BLaER1 treated with 17β-estradiol and CSF1 and Interleukin-3, amounts not matched to agents 10 nM and 100 nM (cell line): ENCODE measurements at regions not wholly inside any gene's neighbourhood (a gene's known extent, or its start where the extent isn't known, plus 50 kb on each side); places are given as distances from the start of the nearest gene placed in this dataset.

Experiments
- H3K27ac ChIP-seq, 11 experiments: shearing (Covaris generic); formaldehyde crosslinking; 2 replicates each; pipeline ENCODE4 v1.8.1; 2022
- H3K27me3 ChIP-seq, 11 experiments: shearing (Covaris generic); formaldehyde crosslinking; 2 replicates each; pipeline ENCODE4 v1.8.1; 2022
- H3K36me3 ChIP-seq, 11 experiments: shearing (Covaris generic); formaldehyde crosslinking; 2 replicates each; pipeline ENCODE4 v1.8.1; 2022
- H3K4me1 ChIP-seq, 10 experiments: shearing (Covaris generic); formaldehyde crosslinking; 2 replicates each; pipeline ENCODE4 v1.8.1; 2022
- H3K4me2 ChIP-seq, 11 experiments: shearing (Covaris generic); formaldehyde crosslinking; 2 replicates each; pipeline ENCODE4 v1.8.1; 2022
- H3K4me3 ChIP-seq, 10 experiments: shearing (Covaris generic); formaldehyde crosslinking; 2 replicates each; pipeline ENCODE4 v1.8.1; 2022
- H3K9ac ChIP-seq, 11 experiments: shearing (Covaris generic); formaldehyde crosslinking; 2 replicates each; pipeline ENCODE4 v1.8.1; 2022
- H3K9me3 ChIP-seq, 11 experiments: shearing (Covaris generic); formaldehyde crosslinking; replicated peaks in 1 of 11; 2 replicates each; pipeline ENCODE4 v1.8.1; 2022
- H4K20me1 ChIP-seq, 11 experiments: shearing (Covaris generic); formaldehyde crosslinking; 2 replicates each; pipeline ENCODE4 v1.8.1; 2022
- Cebpa-rat ChIP-seq, 11 experiments: shearing (Covaris generic); IDR thresholded peaks; 2 replicates each; pipeline ENCODE4 v1.8.1; 2022

DNA sequence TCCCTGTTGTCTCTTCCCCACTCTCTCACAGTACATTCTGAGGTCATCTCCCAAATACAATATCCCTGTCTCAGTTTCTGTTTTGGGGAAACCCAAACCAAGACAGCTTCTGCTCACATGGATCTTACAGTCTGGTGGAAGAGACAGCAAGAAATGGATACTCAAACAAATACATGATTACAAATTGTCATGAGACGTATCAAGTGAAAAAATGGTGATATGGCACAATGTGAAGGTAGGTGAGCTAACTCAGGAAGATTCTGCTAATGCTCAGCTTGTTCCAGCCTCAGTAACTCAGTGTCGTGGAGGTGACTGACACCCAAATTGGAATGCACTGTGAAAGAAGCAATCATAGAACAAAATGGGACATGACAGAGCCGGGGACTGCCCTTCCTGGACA, 68.3 kb downstream of the CHST1 start:
- H3K4me2 ChIP-seq = no peak overlapping the region
- H3K4me1 ChIP-seq = no peaks in the 10 kb centered on the region
- no peaks in the 10 kb centered on the region for H3K27me3 ChIP-seq
- TF ChIP-seq Cebpa-rat (IDR thresholded peaks at IDR 0.05) = no peak
- H3K9me3 ChIP-seq = peaks cover 9 to 20% (median 11%) of the 10 kb centered on the region in 11 experiments; a peak in 20 of 22 replicates
- no peaks in the 10 kb centered on the region for H3K36me3 ChIP-seq
- no peak overlapping the region for H3K27ac ChIP-seq
- no peaks in the 10 kb centered on the region for H4K20me1 ChIP-seq
- no peak overlapping the region for H3K9ac ChIP-seq
- no peak overlapping the region for H3K4me3 ChIP-seq

DNA sequence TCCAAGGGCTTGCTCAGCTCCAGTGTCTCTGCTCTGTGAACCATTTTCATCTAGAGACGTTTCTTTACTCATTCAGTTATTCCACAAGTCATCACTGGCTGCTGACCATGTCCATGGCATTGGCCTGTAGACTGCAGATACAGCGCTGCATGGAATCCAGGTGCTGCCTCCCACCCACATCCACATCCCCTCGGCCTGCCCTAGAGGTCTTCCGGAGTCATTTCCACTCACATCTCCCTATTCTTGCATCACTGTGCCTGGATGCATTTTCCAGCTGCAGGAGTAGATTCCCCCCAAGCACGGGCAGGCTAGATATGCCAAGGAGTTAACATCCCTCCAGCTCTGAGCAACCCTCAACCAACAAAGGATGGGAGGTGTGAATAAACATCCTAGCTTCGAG, 68.9 kb downstream of the CHST1 start:
- no peak overlapping the region for H3K27ac ChIP-seq
- H3K4me1 ChIP-seq = no peaks in the 10 kb centered on the region
- H3K4me3 ChIP-seq = no peak overlapping the region
- no peaks in the 10 kb centered on the region for H4K20me1 ChIP-seq
- TF ChIP-seq Cebpa-rat (IDR thresholded peaks at IDR 0.05) = no peak
- H3K36me3 ChIP-seq = no peaks in the 10 kb centered on the region
- no peaks in the 10 kb centered on the region for H3K27me3 ChIP-seq
- H3K4me2 ChIP-seq = no peak overlapping the region
- peaks cover 6 to 15% (median 8%) of the 10 kb centered on the region in 11 experiments; a peak in 20 of 22 replicates for H3K9me3 ChIP-seq
- H3K9ac ChIP-seq = no peak overlapping the region

- no peaks in the 10 kb centered on the region for H3K9me3 ChIP-seq
- H3K4me1 ChIP-seq = no peaks in the 10 kb centered on the region
- no peaks in the 10 kb centered on the region for H4K20me1 ChIP-seq
- no peak overlapping the region for H3K4me3 ChIP-seq
- TF ChIP-seq Cebpa-rat (IDR thresholded peaks at IDR 0.05) = no peak
- H3K9ac ChIP-seq = no peak overlapping the region
- no peak overlapping the region for H3K4me2 ChIP-seq
- no peaks in the 10 kb centered on the region for H3K36me3 ChIP-seq
- H3K27me3 ChIP-seq = no peaks in the 10 kb centered on the region
- H3K27ac ChIP-seq = no peak overlapping the region
Observed at GRCh38 chr11:45593992-45594391, 71.4 kb downstream of the CHST1 start.

- Histone ChIP-seq H3K27ac (no peak overlapping the region), H3K9ac (no peak overlapping the region), H3K4me1 (no peaks in the 10 kb centered on the region), H3K27me3 (no peaks in the 10 kb centered on the region), H4K20me1 (no peaks in the 10 kb centered on the region), H3K4me2 (no peak overlapping the region), H3K4me3 (no peak overlapping the region), H3K36me3 (no peaks in the 10 kb centered on the region), H3K9me3 (no peaks in the 10 kb centered on the region)
- TF ChIP-seq Cebpa-rat (IDR thresholded peaks at IDR 0.05) = no peak
Observed at GRCh38 chr11:45592636-45593035, 72.8 kb downstream of the CHST1 start.

DNA sequence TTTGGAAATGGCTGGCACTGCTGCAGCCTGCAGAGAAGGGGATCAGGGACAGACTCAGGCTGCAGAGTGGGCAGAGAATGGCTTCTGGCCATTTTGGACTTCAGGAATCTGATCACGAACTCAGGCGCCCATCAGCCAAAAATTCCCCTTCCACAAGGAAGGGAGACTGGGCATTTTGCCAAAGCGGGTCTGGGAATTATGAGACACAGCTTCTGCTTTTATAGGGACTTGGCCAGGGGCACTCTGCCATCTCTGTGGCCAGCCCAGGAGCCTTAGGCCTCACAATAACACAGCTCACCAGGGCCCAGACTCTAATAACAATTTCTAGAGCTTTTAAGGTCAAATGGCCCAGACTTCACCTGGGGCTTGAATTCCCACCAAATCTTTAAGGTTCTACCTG, 74.7 kb downstream of the CHST1 start:
- H3K4me2 ChIP-seq = no peak overlapping the region
- H4K20me1 ChIP-seq = no peaks in the 10 kb centered on the region
- no peak overlapping the region for H3K4me3 ChIP-seq
- H3K9ac ChIP-seq = no peak overlapping the region
- no peaks in the 10 kb centered on the region for H3K27me3 ChIP-seq
- TF ChIP-seq Cebpa-rat (IDR thresholded peaks at IDR 0.05) = no peak
- H3K36me3 ChIP-seq = no peaks in the 10 kb centered on the region
- no peak overlapping the region for H3K27ac ChIP-seq
- H3K4me1 ChIP-seq = no peaks in the 10 kb centered on the region
- H3K9me3 ChIP-seq = no peaks in the 10 kb centered on the region

DNA sequence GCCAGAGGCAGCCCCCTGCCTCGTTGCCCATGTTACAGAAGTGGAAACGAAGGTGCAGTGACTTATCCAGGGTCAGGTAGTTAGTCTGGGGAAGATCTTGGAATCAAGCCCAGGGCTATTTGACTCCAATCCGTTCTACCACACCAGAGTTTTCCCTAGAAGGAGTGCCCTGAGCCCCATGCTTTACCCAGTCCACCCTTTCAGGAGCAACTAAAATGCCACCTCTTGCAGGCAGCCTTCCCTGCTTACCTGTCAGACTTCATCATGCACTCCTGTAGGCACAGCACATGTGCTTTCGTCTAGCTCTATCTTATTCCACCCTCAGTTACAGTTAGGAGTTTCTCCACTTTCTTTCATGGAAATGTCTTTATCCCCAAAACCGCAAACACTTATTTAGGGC, 80.2 kb downstream of the CHST1 start:
- Histone ChIP-seq H3K9ac (no peak overlapping the region), H3K9me3 (no peaks in the 10 kb centered on the region), H3K36me3 (no peaks in the 10 kb centered on the region), H3K4me1 (no peaks in the 10 kb centered on the region), H4K20me1 (no peaks in the 10 kb centered on the region; a peak in 3 of 22 replicates), H3K4me2 (no peak overlapping the region), H3K27ac (no peak overlapping the region), H3K27me3 (no peaks in the 10 kb centered on the region), H3K4me3 (no peak overlapping the region)
- no peak for TF ChIP-seq Cebpa-rat (IDR thresholded peaks at IDR 0.05)

DNA sequence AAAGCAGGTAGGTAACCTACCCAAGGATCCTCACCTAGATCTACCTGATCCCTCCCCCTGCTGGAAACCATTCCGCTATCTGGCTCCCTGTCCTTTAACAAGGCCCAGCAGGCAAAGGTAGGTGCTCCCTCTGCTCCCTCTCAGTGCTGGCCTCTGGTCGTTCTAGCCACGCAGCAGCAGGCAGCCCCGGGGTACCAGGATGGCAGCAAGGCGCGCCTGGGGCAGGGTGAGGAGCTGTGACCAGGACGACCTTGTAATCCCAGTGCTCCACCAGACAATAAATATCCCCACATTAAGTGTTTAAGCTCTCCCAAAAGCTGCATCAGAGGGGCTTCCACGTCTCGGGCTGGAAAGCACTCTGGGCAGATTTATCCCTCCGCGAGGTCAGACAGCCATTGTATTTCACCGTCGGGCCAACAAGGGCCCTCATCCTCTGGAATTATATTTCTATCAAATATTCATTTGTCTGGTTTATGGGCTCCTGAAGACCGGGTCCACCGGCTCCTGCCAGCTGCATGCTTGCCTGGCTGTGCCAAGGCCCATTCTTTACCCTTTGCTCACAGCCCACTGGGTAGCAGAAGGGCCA, 81.3 kb downstream of the CHST1 start:
- Histone ChIP-seq H3K9me3 (no peaks in the 10 kb centered on the region), H3K4me3 (no peak overlapping the region), H3K27me3 (no peaks in the 10 kb centered on the region), H3K4me1 (no peaks in the 10 kb centered on the region), H4K20me1 (no peaks in the 10 kb centered on the region; a peak in 3 of 22 replicates), H3K4me2 (no peak overlapping the region), H3K9ac (no peak overlapping the region), H3K36me3 (no peaks in the 10 kb centered on the region), H3K27ac (no peak overlapping the region)
- TF ChIP-seq Cebpa-rat (IDR thresholded peaks at IDR 0.05) = no peak

DNA sequence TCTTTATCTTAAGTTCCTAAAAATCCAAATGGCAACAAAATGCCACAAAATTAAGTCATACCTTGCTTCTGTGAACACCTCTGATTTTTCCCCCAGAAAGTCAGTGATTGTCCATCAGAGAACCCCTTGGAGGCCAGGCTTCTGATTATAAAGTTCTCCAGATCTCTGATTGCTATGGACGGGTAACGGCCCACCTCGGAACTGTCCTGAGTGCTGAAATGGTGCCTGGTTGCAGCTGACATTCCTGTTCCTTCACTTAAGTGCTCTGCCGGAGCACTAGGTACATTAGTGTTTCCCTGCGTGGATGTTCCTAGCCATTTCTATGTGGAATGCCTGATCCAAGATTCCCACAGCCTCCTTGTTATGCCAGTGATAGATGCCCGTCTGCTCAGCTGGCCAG, 85.0 kb downstream of the CHST1 start:
- H3K9me3 ChIP-seq = no peaks in the 10 kb centered on the region
- H3K27me3 ChIP-seq = peaks cover 0 to 5% (median 0%) of the 10 kb centered on the region in 11 experiments; a peak in 1 of 22 replicates
- no peak overlapping the region for H3K4me3 ChIP-seq
- peaks cover 0 to 13% (median 12%) of the 10 kb centered on the region in 10 experiments; a peak in 16 of 20 replicates for H3K4me1 ChIP-seq
- no peak for TF ChIP-seq Cebpa-rat (IDR thresholded peaks at IDR 0.05)
- no peaks in the 10 kb centered on the region for H3K36me3 ChIP-seq
- peaks cover 0 to 10% (median 0%) of the 10 kb centered on the region in 11 experiments; a peak in 4 of 22 replicates for H4K20me1 ChIP-seq
- H3K4me2 ChIP-seq = no peak overlapping the region
- H3K27ac ChIP-seq = no peak overlapping the region
- no peak overlapping the region for H3K9ac ChIP-seq

DNA sequence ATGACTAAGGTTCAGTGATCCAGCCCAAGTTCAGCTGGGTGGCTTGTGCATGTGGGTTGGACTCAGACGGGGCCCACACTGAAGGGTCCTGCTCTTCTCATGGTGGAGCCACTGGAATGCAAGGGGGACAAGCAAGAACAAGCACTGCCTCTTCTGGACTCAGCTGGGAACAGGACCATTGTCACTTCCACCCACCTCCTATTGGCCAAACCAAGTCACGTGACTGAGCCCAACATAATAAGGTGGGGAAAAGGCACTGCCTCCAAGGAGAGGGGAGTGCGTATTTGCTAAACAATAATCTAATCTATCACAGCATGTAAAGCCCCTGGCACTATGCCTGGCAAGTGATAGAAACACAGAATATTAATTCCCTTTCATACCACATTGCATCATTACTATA, 87.1 kb downstream of the CHST1 start:
- no peaks in the 10 kb centered on the region for H3K36me3 ChIP-seq

DNA sequence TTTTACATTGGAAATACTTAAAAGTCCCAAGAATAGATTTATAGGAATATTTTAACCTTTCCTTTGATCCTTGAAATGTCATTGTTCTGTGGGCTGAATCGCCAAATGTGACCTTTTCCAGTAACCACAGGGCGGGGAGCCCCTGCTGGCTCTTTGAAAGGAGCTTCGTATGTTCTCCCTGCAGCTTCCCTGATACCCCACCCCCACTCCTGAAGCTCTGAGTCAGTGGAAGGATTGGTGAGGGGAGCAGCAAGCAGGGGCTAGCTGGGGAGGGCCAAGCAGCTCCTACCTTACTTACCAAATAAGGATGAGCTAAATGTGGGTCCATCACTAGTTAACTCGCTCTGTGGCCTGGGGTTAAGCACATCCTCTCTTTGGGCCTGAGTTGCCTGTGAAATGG, 87.7 kb downstream of the CHST1 start:
- no peaks in the 10 kb centered on the region for H3K9me3 ChIP-seq
- H3K36me3 ChIP-seq = no peaks in the 10 kb centered on the region
- no peak for TF ChIP-seq Cebpa-rat (IDR thresholded peaks at IDR 0.05)
- no peak overlapping the region for H3K27ac ChIP-seq
- H3K9ac ChIP-seq = no peak overlapping the region
- peaks cover 0 to 5% (median 0%) of the 10 kb centered on the region in 11 experiments; a peak in 1 of 22 replicates for H3K27me3 ChIP-seq
- H3K4me2 ChIP-seq = 0 out of 22 replicates have a peak overlapping the region, but pooled peaks of 1 of the 11 experiments have one; percentile 76
- H4K20me1 ChIP-seq = peaks cover 0 to 10% (median 0%) of the 10 kb centered on the region in 11 experiments; a peak in 3 of 22 replicates
- H3K4me3 ChIP-seq = no peak overlapping the region
- peaks cover 0 to 13% (median 12%) of the 10 kb centered on the region in 10 experiments; a peak in 16 of 20 replicates for H3K4me1 ChIP-seq

More for the DNA sequence above, 87.1 kb downstream of the CHST1 start:
- Histone ChIP-seq H3K4me3 (no peak overlapping the region), H4K20me1 (peaks cover 0 to 10% (median 0%) of the 10 kb centered on the region in 11 experiments; a peak in 3 of 22 replicates), H3K4me1 (peaks cover 0 to 13% (median 12%) of the 10 kb centered on the region in 10 experiments; a peak in 16 of 20 replicates), H3K27me3 (peaks cover 0 to 5% (median 0%) of the 10 kb centered on the region in 11 experiments; a peak in 1 of 22 replicates), H3K9me3 (no peaks in the 10 kb centered on the region), H3K4me2 (no peak overlapping the region), H3K27ac (no peak overlapping the region), H3K9ac (no peak overlapping the region)
- no peak for TF ChIP-seq Cebpa-rat (IDR thresholded peaks at IDR 0.05)
